Stimulated activated CD8-positive, alpha-beta memory T cell treated with anti-CD3 and anti-CD28 coated beads, Interleukin-4, amount 100 ng/mL, for 48 hours (primary cell): ENCODE measurements at regions not wholly inside any gene's neighbourhood (a gene's known extent, or its start where the extent isn't known, plus 50 kb on each side); places are given as distances from the start of the nearest gene placed in this dataset.
A peak's percentile ranks its signal among the peaks of the same experiment; 100 is the strongest.

Experiments used
- DNase-seq: peaks from one replicate; pipeline ENCODE4 v3.0.0-alpha.2; 2020

DNA sequence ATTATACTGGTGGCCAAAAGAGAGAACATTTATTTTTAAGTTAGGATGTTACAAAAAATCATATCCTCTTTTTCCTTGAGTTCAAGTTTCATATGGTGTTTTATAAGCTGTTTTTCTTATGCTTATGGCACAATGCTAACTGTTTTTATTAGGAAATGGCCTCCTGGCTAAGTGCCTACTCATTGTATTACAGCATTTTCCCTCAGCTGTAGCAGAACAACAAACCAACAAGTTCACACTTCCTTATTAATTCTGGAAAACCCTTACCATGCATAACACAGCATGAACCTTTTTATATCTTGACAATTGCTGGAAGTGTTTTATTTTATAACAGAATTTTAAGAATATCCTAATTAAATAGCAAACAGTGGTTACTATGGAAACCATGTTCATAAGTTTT lies 165.8 kb downstream of the GASK1B start:
- no peak for DNase-seq

DNA sequence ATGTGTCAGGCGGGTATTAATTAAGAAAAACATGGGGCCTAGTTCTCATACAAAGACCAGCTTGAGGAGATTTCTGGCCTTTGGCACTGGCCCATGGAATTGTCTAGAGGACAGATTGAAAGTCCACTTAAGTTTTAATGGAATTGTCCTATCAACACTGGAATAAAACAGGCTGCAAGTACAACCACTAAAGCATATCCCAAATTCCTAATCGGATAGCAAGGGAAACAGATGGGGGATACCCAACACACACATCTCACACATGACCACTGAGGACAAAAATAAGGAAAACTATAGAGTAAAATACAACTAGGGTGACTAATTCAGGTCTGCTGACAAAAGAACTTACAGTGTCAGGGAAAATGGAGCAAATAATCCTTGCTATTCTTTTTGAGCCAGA lies 167.8 kb downstream of the GASK1B start:
- no peak for DNase-seq

DNA sequence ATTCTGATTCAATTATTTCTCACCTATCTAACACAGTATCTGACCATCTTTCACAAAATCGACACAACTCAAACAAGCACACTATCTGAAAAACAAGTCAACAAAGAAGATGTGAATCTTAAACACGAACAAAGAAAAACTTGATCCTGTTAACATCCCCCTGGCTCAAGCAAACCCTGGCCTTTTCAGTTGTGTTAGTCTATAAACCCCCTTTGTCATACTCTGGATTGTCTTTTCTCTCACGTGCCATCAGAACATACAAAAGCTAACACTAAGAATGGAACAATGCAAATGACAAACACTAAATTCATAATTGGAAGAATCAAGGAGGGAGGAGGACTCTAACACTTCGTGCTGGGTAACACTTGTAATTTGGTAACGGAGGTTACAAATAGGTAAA lies 168.7 kb downstream of the GASK1B start:
- DNase-seq = no peak

DNA sequence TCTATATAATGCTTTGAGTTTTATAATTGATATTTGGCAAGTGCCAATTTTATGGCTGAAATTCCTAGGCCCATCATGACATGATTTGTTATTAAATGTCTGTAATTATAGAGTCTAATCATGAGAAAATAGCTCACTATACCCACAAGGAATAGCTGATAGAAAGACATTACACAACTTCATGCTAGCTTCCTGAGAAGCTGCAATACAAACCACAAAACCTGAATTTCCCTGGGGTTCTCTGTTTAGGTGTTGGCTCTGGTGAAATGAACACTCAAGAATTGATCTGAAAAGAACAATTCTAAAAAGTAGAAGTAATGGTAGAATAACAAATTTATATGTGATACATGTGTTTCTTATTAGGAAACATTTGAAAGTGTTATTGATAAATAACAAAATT lies 169.6 kb downstream of the GASK1B start:
- no peak for DNase-seq

DNA sequence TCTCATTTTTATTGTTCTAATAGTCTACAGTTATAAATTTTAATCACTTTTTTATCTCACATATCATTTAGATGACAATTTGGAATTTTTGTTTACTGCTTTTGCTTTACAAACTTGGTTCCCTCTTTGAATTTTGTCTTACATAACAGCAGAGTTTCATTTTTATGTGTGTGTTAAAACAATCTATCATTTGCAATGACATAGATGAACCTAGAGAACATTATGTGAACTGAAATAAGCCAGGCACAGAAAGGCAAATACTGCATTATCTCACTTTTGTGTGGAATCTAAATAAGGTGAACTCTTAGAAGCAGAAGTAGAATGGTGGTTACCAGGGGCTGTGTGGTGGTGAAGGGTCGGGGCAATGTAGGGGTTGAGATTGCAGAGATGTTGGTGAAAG lies 170.7 kb downstream of the GASK1B start:
- DNase-seq = no peak

DNA sequence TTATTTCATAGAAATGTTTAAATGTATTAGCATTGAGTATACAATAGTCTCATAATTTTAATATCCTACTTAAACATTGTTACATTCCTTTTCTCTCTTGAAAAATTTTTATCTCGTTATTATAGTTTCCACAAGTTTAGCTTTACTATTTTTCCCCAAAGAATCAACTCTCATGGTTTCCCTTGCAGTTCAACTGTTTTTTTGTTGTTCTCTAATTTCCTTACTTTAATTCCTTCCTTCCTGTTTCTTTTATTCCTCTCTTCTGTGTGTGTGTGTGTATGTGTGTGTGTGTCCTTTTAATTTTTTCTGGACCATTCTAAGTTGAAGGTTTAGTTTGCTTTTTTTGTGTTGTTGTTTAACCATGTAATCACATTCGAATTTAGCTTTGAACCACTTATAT lies 171.1 kb downstream of the GASK1B start:
- no peak for DNase-seq

DNA sequence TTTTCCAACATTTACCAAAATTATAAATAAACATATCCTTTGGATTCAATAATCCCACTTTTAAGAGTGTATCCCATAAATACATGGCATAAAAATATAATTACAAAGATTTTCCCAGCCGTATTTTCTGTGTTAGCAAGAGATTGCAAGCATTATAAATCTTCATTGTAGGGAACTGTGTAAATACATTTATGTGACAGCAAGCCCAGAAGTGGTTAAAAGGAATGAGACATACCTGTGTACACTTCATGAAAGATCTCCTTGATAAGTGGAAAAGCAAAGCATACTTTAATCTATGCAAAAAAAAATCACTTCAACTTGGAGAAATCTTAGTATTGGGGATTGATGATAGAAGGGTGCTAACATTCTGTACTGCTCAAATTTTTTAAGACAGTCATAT lies 173.1 kb downstream of the GASK1B start:
- DNase-seq = no peak

DNA sequence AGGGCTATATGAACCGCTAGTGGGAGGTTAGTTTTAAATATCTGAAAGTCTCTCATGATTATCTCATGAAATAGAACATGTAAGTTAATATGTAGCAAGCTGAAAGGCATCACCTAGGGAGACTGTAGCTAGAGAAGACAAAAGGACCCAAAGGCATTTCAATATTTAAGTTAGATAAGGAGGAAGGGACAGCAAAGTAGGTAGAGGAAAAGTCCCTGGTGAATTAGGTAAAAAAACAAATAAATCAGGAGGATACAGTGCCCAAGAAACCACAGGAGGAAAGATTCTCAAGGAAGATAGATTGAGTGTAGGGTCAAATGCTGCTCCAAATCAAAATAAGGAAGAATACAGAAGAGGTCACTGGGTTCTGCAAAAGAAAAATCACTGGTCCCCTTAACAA lies 175.5 kb downstream of the GASK1B start:
- no peak for DNase-seq

DNA sequence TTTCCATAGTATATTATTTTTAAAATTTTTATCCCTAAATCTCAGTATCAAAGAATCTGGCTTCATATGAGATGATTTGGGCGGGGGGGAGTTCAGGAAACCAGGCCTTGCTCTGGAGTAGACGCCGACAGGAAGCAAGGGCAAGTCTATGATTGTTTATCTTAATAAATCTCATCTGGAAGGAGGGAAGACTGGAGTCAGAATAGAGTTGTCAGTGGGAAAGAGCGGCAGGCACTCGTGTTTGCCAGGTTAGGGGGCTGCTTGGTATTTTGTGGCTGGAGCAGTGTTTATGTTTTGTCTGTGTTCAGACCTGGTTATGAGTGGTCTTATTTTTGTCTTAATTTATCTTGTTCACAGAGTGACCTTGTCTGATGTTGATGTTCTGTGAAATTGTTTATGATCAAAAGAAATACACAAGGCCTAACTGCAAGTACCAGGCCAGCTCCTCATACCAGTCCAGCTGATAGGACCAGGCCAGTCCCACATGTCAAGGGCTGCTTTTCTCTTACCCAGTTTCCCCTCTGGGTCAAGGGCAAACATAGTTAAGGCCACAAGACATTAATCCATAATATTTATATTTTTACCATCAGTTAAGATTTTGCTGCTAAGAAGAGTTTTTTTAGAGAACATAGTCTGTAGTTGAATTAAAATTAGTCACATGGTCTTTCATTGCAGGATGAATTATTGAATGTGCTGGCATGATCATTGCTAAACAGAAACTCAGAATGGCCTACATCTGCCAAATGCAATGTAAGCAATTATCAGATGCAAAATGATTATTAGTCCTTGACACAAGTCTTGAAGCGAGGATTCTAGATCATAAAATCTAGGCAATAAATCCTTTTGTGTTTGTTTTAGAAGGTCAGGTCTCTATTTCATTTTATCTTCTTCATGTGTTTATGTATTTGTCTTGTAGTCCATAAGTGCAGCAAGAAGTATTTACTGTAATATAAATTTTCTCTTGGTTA lies 176.5 kb downstream of the GASK1B start:
- DNase-seq = no peak

DNA sequence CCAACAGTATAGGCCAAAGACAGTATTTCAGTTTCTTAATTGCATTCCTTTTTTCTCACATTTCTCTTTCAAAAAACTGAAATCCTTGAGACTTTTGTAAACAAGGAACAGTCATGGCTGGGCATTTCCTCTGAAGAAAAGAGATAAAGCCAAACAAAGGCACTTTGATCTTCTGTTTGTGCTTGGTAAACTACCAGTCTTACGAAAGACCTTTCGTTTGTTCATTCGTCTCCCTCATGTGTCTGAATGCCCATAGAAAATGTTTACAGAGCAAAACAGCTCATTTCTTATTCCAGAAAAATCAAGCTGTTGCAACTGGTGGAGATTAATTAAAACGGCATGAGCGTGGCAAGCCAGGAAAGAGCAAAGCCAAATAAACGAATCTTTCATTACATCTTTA lies 178.0 kb downstream of the GASK1B start:
- DNase-seq = no peak

DNA sequence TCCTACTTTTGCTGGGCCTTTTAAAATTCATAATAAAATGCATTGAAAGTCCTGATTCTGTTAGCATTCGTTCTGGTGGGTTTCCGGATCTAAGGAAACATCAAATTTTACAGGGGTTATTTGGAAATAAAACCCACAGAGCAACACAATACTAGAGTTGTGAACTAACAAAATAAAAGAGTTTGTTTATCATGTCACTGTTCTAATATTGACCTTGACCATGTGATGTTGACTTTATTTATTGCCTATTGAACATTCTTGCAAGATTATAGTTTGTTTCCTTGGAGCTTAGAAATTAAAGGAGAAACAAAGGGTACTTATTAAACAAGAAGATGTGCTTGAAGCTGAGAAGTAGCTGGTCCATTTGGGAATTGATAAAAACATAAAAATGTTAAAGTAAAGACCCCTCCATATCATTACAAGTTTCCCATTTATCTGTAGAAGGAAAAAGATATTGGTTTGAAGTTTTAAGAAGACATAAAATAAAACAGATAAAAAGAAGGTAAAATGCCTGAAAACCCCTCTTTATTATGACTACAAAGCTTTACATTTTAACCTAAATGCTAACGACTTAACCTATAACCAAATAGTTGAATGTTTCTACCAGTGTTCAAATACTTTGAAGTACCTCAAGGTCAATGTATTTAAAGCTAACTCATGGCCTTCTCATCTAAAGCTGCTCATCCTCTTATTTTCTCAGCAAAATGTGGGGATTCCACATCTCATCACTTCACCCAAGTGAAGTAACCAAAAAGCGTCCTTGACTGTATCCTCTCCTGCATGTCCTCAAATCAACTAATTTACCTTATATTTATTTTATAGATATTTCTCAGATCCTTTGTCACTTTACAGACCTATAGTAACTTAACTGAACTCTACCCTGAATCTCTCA lies 179.6 kb downstream of the GASK1B start:
- no peak for DNase-seq

DNA sequence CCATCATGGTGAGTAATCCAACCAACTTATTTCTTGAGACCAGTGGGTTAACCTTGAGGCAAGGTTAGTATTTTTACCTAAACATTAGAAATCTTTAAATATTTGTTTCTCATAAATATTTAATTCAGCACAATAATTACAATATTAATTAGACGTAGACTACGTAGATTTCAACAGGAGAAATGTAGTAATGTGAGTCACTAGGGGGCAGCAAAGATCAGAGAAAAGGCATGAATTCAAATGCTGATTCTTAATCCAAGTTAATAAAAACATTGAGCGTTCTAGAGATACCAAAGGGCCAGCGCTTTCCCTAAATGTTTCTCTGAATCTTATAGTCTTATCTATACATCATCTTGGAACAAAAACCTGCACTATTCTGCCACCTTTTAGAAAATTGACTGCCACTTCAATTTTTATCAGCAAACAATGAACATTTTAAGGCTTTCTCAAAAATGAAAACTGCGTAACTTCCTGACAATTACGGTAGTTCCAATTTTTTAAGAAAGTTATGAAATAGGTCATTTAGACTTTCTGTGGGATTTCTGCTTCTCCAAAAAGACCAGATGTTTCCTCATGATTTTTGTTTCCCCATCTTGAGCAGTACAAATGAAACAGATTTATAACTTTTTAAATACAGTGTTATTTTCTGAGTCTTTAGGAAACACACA lies 180.7 kb downstream of the GASK1B start:
- DNase-seq = no peak

DNA sequence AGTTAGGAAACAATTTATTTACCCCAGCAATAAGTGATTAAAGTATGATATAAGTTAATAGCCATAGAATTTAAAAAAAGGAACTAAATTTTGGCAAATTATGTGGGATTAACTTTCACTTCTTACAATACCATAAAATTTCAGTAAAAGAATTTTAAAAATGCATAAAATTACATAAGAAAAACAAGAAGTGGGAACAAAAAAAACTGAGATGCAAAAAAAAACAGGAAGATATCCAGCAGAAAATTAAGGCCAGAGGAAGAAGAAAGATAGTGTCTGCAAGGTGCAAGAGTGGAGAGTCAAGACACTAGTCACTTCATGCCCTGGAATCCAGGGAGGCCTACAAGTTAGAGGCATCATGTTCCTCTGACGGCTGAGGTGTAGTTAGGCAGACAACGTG lies 184.2 kb downstream of the GASK1B start:
- DNase-seq = no peak

DNA sequence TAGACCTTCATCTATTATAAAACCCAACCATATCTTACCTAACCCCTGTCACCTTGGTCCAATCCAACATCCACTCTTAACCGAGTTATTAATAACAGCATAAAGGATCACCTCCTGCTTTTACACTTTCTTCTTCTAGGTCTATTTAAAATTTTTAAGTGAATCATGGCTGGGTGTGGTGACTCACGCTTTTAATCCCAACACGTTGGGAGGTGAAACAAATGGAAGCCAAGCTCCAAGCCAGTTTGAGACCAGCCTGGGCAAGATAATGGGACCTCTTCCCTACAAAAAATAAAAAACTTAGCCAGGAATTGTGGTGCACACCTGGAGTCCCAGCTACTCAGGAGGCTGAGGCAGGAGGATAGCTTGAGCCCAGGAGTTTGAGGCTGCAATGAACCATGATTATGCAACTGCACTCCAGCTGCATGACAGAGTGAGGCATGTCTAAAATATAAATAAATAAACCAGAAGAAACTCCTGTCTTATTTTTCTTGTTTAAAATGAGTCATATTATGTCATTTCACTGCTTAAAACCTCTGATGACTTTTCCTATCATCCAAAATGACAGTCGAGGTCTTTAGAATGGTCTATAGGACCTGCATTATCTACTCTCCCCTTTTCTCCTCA lies 188.4 kb downstream of the GASK1B start:
- DNase-seq = no peak

DNA sequence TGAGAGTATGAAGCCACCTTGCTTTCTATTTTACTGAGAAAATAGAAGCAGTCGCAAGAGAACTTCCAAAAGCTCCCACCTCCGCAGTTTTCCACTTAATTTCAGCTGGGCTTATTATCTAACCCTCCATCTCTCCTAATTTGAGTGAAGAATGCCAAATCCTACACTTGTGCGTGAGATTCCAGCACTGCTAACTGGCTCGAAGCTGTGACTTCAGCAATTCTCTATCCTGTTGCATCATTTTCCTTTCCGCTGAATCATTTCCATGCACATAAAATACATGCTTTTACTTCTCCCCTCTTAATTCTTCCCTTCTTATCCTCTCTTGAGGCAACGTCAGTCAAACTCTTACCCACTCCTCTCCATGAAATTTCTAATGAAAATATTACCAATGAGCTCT lies 189.5 kb downstream of the GASK1B start:
- no peak for DNase-seq

DNA sequence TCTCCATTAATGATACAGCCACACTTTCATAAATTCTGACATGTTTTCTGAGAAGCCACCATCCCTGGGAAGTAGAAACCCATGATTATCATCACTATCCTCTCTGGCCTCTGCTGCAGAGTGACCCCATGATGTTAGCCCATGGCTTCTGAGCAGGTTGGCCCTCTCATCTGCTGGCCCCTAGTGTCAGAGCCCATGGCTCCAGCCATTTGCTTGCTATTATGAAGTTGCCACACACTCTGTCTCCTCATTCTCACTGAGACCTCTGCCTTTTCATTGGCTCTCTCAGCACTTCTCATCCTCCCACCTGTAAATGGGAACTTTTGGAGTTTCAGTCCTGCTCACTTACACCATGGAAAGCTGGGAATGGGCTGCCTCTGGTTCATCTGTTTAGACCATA lies 192.7 kb downstream of the GASK1B start:
- DNase-seq = no peak

DNA sequence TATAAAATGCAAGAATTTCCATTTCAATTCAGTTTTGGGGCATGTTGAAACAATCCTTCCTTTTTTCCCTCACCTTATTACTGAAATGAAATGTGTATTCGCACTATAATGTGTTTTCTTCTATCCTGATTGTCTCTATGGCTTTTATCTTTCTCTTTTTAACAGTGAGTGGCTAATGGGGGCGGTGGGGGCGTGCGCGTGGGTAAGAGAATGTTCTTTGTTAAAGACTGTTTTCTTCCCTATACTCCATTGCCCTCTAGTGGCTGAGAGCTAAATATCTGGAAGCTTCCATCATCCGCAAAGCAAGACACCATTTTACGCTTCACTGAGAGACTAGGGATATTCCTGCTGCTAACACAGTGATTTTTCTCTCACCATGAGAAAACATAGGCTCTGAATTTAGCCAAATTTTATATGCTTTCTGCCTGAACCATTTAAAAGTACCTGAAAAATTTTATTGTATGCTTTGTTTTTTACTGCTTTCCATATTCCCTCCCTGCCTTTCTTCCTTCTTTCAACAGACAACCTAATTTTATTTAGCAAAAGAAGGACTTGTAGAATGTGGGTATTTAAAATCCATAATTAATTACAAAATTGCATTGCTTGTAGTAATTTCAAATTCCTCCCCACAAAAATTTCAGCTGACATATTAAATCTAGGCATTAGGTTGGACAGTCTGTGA lies 194.0 kb downstream of the GASK1B start:
- peak; percentile 26 for DNase-seq

DNA sequence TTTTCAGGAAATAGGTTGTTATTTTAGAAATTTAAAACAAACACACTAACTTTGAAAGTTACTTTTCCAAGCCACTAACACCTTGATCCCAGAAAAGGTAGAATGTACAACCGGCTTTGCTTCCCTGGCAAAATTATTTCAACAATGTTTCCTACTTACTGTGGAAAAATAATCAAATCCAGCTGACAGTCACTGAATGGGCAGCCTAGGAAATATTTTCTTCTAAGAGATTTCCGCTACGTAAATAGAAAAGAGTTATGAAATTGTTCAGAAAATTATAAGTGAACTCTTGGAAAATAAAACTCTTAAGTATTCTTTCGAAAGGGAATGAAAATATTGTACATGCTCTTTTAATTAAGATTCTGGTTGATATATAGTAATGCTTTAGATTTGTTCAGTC lies 195.7 kb downstream of the GASK1B start:
- no peak for DNase-seq

DNA sequence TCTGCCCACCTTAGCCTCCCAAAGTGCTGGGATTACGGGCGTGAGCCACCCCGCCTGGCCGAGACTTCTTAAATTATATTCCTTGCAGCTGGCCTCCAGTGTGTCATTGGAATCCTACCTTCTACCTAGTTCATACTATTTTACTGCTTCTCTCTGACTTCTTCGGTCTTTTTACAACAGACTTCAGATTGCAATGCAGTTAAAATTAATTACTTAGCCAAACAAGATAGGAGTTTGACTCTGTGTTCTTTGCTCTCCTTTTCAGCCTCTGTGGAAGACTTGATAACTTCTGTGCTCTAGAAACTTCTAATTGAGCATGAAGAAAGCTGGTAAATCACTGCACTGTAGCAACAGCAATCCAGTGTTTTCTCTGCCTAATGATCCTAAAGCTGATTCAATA lies 199.5 kb downstream of the GASK1B start:
- no peak for DNase-seq

DNA sequence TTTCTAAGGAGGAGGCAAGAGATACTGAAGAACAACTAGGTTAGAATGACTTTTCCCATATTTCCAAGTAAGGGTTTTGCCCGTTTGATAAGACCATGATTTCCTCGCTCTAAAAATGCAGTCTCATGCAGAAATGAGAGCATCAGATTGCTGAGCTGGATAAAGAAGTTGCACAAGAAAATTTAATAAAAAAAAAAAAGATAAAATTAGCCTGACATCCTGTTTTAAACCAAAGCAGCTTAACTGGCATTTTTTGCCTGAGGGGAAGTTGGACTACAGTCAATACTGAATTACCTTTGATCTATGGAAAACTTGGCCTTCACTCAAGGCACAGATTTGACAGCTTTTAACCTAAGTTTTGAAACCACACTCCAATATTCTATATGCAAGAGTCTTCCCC lies 208.4 kb downstream of the GASK1B start:
- no peak for DNase-seq

DNA sequence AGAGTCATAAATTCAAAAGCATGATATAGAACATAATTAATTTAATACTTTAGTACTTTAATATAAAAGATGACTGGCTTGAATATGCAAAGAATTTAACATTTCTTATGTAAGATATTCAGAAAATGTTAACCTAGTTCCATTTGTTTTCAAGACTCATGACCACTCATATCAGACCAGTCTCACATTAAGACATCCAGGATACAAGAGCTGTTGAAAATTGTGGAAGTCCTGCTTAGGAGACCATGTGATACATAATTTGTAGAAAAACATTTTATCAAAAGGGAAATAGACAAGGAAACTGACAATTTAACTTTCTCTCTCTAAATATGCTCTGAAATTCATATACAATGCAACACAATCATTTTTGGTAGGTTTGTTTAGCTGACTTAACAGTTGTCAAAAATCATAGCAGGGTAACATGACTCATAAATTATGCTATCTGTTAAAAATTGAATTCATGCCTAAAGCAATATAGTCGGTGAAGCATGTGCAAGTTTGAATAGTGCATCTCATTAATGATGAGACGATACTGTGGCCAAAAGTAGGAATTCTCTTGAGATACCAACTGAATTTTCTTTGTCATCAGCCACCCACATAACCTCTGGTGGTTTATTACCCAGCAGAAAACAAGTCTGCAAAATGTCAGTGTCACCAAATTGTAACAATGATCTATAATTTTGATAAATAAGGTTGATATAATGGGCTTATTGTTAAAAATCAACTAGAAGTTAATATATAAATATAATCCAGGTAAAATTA lies 211.4 kb downstream of the GASK1B start:
- DNase-seq = no peak

DNA sequence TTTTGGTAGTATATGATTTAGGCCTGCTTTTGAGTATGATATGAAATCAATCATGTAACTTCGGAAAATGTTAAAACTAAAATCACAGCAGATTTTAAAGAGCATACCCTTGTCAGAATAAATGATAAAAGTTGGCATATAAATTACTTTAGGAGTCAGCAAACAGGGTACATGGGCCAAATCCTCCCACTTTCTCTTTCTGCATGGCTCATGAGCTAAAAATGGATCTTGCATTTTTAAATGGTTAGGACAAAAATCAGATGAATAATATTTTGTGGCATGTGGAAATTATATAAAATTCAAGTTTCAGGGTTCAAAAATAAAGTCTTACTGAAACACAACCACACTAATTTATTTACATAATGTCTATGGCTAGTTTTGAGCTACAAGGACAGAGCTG lies 214.9 kb downstream of the GASK1B start:
- DNase-seq = no peak
